ENCODE measurements at regions not wholly inside any gene's neighbourhood (a gene's known extent, or its start where the extent isn't known, plus 50 kb on each side); places are given as distances from the start of the nearest gene placed in this dataset.

DNA sequence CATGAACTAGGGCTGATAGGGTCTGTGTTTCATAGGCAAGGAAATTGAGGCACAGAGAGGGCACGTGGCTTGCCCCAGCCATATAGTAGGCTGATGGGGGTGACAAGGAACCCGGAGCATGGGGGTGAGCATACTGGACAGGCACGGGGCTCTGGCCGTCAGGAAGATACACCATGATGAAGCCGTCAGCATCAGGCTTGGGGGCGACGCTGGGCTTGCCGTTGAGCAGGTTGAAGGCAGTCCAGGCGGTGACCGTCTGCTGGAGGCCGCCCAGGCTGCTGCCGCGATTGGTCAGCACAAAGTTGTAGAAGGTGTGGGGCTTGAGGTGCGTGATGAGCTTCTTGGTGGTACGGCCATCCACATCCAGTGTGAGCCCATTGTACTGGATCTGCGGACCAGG is 119.7 kb downstream of the PTPRS start:
- no peak for ATAC-seq (replicated peaks)
- peaks cover 0 to 4% of the 10 kb centered on the region in 2 donors for H3K36me3 Mint-ChIP-seq

DNA sequence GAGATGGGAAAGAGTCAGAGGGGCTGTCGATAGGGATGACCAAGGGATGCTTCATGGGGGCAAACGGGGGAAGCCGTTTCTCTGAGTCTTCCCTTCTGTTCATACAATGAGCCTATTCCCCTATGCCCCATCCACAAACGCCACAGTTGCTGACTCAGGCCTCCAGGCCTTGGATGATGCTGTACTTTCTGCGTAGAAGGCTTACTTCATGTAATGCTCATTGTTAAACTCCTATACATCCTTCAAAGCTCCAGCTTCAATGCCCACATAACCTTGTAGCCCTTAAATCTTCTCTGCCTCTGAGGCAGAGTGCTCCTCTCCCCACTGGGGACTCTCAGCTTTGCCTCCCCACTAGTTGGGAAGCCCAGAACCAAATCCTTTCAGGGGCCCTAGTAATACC is 120.3 kb downstream of the PTPRS start:
- H3K4me3 Mint-ChIP-seq, result no peak overlapping the region
- ATAC-seq (replicated peaks), result no peak
- peaks cover 6 to 8% of the 10 kb centered on the region in 2 donors for H3K4me1 Mint-ChIP-seq

More for the DNA sequence above, 119.7 kb downstream of the PTPRS start:
- H3K27me3 Mint-ChIP-seq, result peaks cover 16 to 26% of the 10 kb centered on the region in 2 donors
- no peaks in the 10 kb centered on the region for H3K9me3 Mint-ChIP-seq
- H3K4me1 Mint-ChIP-seq, result peaks cover 6 to 8% of the 10 kb centered on the region in 2 donors
- DNase-seq, result no peak
- no peak overlapping the region for H3K27ac Mint-ChIP-seq
- no peak overlapping the region for H3K4me3 Mint-ChIP-seq

DNA sequence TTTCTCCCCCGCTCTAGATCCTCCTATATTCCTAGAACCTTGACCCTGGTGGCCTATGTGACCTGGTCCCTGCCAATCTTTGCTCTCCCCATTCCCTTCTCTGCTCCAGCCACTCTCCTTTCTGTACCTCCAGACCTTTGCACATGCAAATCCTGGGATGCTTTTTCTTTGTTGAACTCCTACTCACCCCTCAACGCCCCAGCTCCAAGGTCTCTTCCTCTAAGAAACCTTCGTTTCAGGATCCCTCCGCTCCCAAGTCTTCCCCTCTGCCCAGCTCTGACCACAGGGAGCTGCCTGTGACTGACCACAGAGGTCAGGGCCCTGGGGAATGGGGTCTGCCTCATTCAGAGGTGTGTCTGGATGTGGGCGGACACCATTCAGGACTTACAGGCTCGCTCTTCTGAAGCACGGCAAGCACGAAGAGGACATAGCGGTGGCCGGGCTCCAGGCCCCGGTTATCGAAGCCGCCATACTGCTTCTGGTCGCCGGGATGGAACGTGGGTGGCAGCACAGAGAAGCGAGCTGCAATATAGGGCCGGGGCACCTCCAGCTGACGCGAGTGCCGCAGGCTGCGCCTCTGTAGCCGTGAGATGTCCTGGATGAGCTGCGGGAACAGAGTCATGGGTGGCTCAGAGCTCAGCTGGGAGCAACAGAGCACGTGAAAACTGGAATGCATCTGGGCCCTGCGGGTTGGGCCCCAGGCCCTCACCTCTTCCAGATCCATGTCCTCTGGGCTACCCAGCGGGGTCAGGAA is 120.9 kb downstream of the PTPRS start:
- Mint-ChIP-seq H3K27me3 (peaks cover 12 to 21% of the 10 kb centered on the region in 2 donors), H3K36me3 (peaks cover 0 to 4% of the 10 kb centered on the region in 2 donors), H3K4me1 (peaks cover 6 to 8% of the 10 kb centered on the region in 2 donors), H3K4me3 (no peak overlapping the region), H3K27ac (peak overlapping the region; percentile 16), H3K9me3 (no peaks in the 10 kb centered on the region)
- ATAC-seq (replicated peaks), result no peak
- no peak for DNase-seq

More for the DNA sequence above, 120.3 kb downstream of the PTPRS start:
- peaks cover 15 to 26% of the 10 kb centered on the region in 2 donors for H3K27me3 Mint-ChIP-seq
- peaks cover 0 to 4% of the 10 kb centered on the region in 2 donors for H3K36me3 Mint-ChIP-seq
- H3K27ac Mint-ChIP-seq, result no peak overlapping the region
- DNase-seq, result no peak
- H3K9me3 Mint-ChIP-seq, result no peaks in the 10 kb centered on the region

DNA sequence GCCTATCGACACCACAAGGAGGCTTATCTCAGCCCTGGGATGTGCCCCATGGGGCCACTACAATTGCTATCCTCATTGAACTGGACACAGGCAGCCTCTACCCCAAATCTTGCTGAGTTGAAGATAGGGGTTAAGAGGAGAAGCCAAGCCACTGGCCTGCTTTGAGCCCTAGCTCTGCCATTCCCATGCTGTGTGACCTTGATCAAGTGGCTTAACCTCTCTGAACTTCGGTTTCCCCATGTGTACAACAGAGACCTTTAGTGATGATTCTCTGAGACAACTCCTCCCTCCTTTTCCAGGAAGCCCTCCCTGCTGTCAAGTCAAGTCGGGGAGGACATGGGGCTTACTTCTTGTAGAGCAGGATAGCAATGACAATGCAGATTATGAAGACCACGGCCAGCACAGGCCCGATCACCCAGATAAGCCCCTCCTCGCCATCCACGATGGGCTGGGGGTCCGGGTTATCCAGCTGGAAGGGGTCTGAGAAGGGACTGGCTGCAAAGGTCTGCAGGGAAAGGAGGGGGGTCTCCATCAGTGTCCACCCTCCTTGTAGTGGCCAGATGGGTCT is 121.6 kb downstream of the PTPRS start:
- H3K9me3 Mint-ChIP-seq, result no peaks in the 10 kb centered on the region
- DNase-seq (no peak), ATAC-seq (replicated peaks) (no peak)
- no peak overlapping the region for H3K4me3 Mint-ChIP-seq
- H3K4me1 Mint-ChIP-seq, result peaks cover 6 to 8% of the 10 kb centered on the region in 2 donors
- H3K27me3 Mint-ChIP-seq, result peaks cover 12 to 14% of the 10 kb centered on the region in 2 donors
- no peak overlapping the region for H3K27ac Mint-ChIP-seq
- peaks cover 0 to 4% of the 10 kb centered on the region in 2 donors for H3K36me3 Mint-ChIP-seq

DNA sequence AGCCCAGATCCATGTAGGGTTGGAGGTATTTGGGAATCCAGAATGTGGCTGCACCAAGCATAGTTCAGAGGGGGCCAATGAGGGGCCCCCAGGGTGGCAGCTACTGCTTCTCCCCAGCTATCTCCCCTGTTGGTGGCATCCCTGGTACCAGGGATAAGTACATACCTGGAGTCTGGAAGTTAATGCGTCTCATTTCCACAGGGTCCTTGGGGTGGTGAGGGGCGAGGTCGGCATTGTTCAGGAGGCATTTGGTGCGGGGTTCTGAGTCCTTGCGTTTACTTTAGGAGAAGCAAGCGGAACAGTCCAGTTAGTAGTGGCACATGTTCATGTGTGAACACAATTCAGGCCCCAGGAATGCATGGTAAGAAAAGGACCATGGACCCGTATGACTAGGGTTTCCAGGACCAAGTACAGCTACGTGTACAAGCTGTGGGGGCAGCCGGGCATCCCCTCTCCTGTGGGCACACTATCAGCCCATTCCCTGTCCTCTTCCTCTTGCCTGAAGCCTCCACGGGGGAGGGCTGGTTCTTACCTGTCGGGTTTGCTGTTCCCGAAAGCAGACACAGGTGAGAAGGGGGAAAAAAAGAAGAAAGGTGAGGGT is 122.3 kb downstream of the PTPRS start:
- no peak for ATAC-seq (replicated peaks)
- H3K27ac Mint-ChIP-seq, result no peak overlapping the region
- H3K9me3 Mint-ChIP-seq, result no peaks in the 10 kb centered on the region
- peaks cover 6 to 8% of the 10 kb centered on the region in 2 donors for H3K4me1 Mint-ChIP-seq
- peaks cover 12% of the 10 kb centered on the region in 2 donors for H3K27me3 Mint-ChIP-seq
- DNase-seq, result no peak
- no peak overlapping the region for H3K4me3 Mint-ChIP-seq
- H3K36me3 Mint-ChIP-seq, result peaks cover 0 to 4% of the 10 kb centered on the region in 2 donors

DNA sequence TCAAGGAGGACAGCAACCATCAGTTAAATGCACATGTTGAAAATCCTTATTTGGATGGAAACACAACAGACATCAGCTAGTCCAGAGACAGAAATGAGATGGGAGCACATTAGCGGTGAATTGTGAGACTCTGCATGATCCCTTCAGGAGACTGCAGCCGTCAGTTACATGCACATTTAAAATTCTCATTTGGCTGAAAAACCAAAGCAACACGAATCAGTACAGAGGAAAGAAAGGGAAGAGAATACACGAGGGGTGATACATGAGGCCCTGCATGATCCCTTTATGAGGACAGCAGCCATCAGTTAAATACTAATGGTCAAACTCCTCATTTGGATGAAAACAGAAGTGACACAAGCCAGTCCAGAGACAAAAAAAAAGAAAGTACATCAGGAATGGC is 123.4 kb downstream of the PTPRS start:
- peaks cover 12 to 18% of the 10 kb centered on the region in 2 donors for H3K27me3 Mint-ChIP-seq
- no peaks in the 10 kb centered on the region for H3K9me3 Mint-ChIP-seq
- H3K27ac Mint-ChIP-seq, result no peak overlapping the region
- DNase-seq (no peak), ATAC-seq (replicated peaks) (no peak)
- peaks cover 6 to 8% of the 10 kb centered on the region in 2 donors for H3K4me1 Mint-ChIP-seq
- no peak overlapping the region for H3K4me3 Mint-ChIP-seq
- H3K36me3 Mint-ChIP-seq, result peaks cover 0 to 4% of the 10 kb centered on the region in 2 donors

DNA sequence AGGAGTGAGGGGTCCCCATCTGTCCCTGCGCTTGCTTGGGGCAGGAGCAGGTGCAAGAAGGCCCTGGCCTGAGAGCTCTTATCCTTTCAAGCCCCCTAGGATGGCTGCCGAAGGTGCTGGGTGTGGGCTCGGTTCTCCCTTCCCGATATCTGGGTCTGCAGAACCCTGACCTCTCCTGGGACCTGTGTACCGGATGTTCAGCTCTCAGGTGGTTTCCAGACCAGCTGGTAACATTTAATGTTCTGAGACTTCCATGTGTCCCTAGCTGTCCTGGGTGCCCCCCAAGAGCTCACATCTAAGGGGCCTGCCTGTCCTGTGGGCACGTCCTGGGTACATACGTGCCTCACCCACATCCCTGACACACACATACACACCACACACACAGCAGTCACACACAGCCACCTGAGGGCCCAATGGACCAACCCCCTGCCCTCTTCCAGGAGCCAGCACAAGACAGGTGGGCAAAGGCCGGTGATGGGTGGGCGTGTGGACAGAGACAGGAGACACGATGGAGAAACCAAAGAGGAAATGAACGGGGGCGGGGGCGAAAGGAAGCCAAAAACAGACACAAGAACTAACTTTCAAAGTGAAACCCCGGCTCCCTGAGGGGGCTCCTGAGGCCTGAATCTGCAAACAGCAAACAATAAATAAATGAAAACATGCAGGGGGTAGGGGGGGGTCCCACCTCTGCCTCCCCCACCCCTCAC is 124.3 kb downstream of the PTPRS start:
- Mint-ChIP-seq H3K4me3 (peak overlapping the region in 1 of 2 donors; percentile 37), H3K36me3 (peaks cover 0 to 4% of the 10 kb centered on the region in 2 donors), H3K4me1 (peaks cover 6 to 8% of the 10 kb centered on the region in 2 donors), H3K27ac (peak overlapping the region; percentile 88), H3K27me3 (peaks cover 6 to 18% of the 10 kb centered on the region in 2 donors), H3K9me3 (no peaks in the 10 kb centered on the region)
- DNase-seq, result no peak
- peak in 1 of 2 donors; percentile 43 for ATAC-seq (replicated peaks)

DNA sequence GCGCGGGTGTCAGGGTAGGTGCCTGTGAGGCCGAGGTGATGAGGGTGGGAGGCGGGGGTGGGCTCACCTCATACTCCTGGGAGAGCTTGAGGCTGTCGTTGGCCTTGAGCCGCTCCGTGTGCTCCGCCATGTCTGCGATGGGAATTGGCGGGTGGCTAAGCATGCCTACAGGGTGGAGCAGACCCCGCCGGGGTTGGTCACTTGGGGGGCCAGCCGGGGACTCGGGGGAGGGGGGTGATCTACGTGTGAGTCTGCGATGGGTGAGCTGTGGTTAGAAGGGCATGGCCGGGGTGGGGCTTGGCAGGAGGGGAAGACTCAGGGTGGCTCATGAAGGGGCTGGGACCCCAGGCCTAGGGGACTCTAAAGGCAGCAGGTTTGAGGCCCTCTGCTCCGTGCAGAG is 125.2 kb downstream of the PTPRS start:
- DNase-seq (no peak), ATAC-seq (replicated peaks) (no peak)
- peaks cover 2 to 7% of the 10 kb centered on the region in 2 donors for H3K36me3 Mint-ChIP-seq
- H3K9me3 Mint-ChIP-seq, result peaks cover 0 to 4% of the 10 kb centered on the region in 2 donors
- H3K4me1 Mint-ChIP-seq, result peaks cover 6 to 8% of the 10 kb centered on the region in 2 donors
- H3K27ac Mint-ChIP-seq, result no peak overlapping the region
- peaks cover 5 to 14% of the 10 kb centered on the region in 2 donors for H3K27me3 Mint-ChIP-seq
- no peak overlapping the region for H3K4me3 Mint-ChIP-seq

DNA sequence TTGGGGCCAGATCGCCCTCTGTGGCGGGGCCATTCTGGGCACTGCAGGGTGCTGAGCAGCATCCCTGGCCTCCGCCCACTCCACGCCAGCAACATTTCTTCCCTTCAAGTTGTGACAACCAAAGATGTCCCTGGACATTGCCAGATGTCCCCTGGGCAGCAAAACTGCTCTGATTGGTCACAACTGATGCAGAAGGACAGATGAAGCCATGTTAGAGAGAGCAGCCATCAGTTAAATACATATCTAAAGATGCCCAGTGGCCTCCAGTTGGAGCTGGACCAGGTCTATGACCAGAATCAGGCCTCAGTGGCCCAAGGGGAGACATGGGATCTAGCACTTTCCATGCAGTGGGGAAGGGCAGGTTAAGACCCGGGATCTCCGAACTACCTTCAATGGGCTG is 125.7 kb downstream of the PTPRS start:
- ATAC-seq (replicated peaks), result no peak
- H3K27me3 Mint-ChIP-seq, result peaks cover 5 to 12% of the 10 kb centered on the region in 2 donors
- H3K4me3 Mint-ChIP-seq, result no peak overlapping the region
- peaks cover 2 to 7% of the 10 kb centered on the region in 2 donors for H3K36me3 Mint-ChIP-seq
- peaks cover 0 to 4% of the 10 kb centered on the region in 2 donors for H3K9me3 Mint-ChIP-seq
- no peak for DNase-seq
- H3K4me1 Mint-ChIP-seq, result peaks cover 6 to 8% of the 10 kb centered on the region in 2 donors
- H3K27ac Mint-ChIP-seq, result no peak overlapping the region

DNA sequence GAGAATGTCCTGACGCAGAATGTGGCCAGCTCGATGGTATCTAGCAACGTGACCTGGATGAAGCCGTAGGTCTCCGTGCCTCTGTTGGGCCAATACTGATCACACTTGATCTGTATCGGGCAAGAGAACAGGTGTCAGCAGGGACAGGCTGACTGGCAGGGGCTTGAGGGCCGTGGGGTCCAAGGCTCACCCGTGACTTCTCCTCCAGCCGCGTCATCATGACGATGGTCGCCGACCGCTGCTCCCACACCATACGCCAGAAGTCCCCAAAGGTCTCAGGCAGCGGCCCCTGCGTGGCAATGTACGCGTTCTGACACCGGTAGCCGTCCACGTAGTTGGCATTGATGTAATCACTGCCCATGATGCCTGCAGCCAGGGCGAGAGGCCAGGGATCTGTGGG is 126.2 kb downstream of the PTPRS start:
- Mint-ChIP-seq H3K4me3 (no peak overlapping the region), H3K4me1 (peaks cover 6 to 8% of the 10 kb centered on the region in 2 donors), H3K27ac (no peak overlapping the region)

DNA sequence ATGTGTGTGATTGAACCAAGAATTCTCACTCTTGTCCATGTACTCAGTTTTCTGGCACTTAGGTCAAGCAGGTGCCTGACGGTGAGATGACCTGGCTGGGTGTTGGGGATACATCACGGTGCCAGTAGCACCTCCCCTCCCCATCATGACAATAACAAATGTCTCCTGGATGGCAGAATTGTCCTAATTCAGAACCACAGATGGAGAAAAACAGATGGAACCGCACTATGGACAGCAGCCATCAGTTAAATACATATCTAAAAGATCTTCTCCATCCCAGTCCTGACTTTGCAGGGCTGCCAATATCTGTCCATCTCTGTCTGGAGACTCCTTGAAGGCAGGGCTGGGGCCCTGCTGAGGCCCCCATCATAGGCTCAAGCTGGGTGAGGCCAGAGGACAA is 126.9 kb downstream of the PTPRS start:
- Mint-ChIP-seq H3K27ac (no peak overlapping the region), H3K4me1 (peaks cover 6 to 8% of the 10 kb centered on the region in 2 donors), H3K9me3 (peaks cover 0 to 4% of the 10 kb centered on the region in 2 donors), H3K27me3 (peaks cover 0 to 6% of the 10 kb centered on the region in 2 donors), H3K36me3 (peaks cover 2 to 7% of the 10 kb centered on the region in 2 donors), H3K4me3 (no peak overlapping the region)
- ATAC-seq (replicated peaks), result no peak
- DNase-seq, result no peak

More for the DNA sequence above, 126.2 kb downstream of the PTPRS start:
- H3K36me3 Mint-ChIP-seq, result peaks cover 2 to 7% of the 10 kb centered on the region in 2 donors
- DNase-seq (no peak), ATAC-seq (replicated peaks) (no peak)
- peaks cover 0 to 4% of the 10 kb centered on the region in 2 donors for H3K9me3 Mint-ChIP-seq
- H3K27me3 Mint-ChIP-seq, result peaks cover under 1 to 8% of the 10 kb centered on the region in 2 donors

DNA sequence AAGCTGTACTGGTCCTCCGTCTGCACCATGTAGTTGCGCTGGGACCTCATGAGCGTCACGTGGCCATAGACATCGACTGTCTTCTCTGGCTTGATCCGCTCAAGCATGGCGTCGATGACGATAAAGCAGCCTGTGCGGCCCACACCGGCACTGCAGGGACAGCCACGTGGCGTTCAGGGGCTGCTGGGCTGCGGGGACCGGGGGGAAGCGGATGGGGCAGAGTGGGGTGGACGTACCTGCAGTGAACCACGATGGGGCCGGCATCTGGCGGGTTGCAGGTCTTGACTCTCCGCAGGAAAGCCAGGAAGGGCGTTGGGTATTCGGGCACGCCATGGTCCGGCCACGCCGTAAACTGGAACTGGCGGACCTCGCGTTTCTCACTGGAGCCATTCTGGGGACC is 128.5 kb downstream of the PTPRS start:
- no peak overlapping the region for H3K27ac Mint-ChIP-seq
- ATAC-seq (replicated peaks) (no peak), DNase-seq (no peak)
- peaks cover 6 to 7% of the 10 kb centered on the region in 2 donors for H3K4me1 Mint-ChIP-seq
- H3K4me3 Mint-ChIP-seq, result no peak overlapping the region
- peaks cover 0 to 6% of the 10 kb centered on the region in 2 donors for H3K27me3 Mint-ChIP-seq
- H3K36me3 Mint-ChIP-seq, result peaks cover 2 to 6% of the 10 kb centered on the region in 2 donors
- peaks cover 0 to 4% of the 10 kb centered on the region in 2 donors for H3K9me3 Mint-ChIP-seq

DNA sequence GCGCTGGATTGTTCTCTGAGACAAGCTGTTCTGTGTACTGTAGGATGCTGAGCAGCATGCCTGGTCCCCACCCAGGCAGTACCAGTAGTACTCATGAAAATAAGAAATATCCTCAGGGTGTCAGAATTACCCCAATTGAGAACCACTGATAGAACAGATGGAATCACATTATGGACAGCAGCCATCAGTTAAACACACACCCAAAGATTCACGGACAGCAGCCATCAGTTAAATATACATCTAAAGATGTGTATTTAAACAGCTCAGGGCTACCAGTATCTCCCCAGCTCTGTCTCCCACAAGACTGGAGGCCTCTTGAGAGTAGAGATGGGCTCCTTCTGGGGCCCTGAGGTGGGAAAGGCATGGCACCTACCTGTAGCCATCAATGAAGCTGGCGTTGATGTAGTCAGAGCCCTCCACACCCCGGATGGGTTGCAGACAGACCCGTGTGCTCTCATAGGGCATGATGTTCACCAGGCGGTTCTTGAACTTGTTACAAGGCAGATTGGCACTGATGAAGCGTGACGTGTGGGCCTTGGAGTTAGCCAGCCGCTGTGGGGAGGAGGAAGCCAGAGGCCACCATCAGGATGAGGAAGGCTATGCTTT is 129.3 kb downstream of the PTPRS start:
- ATAC-seq (replicated peaks) (no peak), DNase-seq (no peak)
- H3K4me1 Mint-ChIP-seq, result peaks cover 2 to 3% of the 10 kb centered on the region in 2 donors
- H3K27ac Mint-ChIP-seq, result no peak overlapping the region
- no peak overlapping the region for H3K4me3 Mint-ChIP-seq
- peaks cover 0 to 4% of the 10 kb centered on the region in 2 donors for H3K9me3 Mint-ChIP-seq
- H3K27me3 Mint-ChIP-seq, result peaks cover 0 to 6% of the 10 kb centered on the region in 2 donors
- H3K36me3 Mint-ChIP-seq, result peaks cover 2 to 3% of the 10 kb centered on the region in 2 donors
